HepG2 (cell line): ENCODE measurements at regions not wholly inside any gene's neighbourhood (a gene's known extent, or its start where the extent isn't known, plus 50 kb on each side); places are given as distances from the start of the nearest gene placed in this dataset.

Experiments
- ATAC-seq: fragments of 200-7000 bp; cut with Tn5 transposase; 3 replicates; pipeline ENCODE4 v1.9.1; 2020; ENCODE audit warnings: mild to moderate bottlenecking, moderate library complexity
- BruUV-seq: library from RNA; stranded (reverse); fragments of 400-500 nt; replicated peaks from 2 replicates; lab custom pipeline; 2021; lab: Mats Ljungman, UMichigan
- CTCF ChIA-PET: fragments of 300-600 bp; formaldehyde crosslinking; extraction: SDS; loops from one replicate; lab custom pipeline; 2021; ENCODE audit warnings: low total read pairs, inconsistent platforms, low intra/inter-chr PET ratio; lab: Yijun Ruan, JAX
- POLR2A ChIA-PET: fragments of 350-600 bp; sonication (Branson Sonifier 250); formaldehyde crosslinking; loops from one replicate; lab custom pipeline; 2020; ENCODE audit warnings: antibody characterized with exemption, inconsistent platforms; lab: Yijun Ruan, JAX
- DNase-seq: peaks from one replicate; pipeline ENCODE4 v3.0.0-alpha.2; 2015; ENCODE audit warnings: low spot score
- FAIRE-seq: peaks from 3 replicates; lab custom pipeline; 2011; peaks lifted over from hg19 to GRCh38; lab: Jason Lieb, UNC
- H2AFZ ChIP-seq: one replicate; pipeline ENCODE4 v1.6.1; 2011; ENCODE audit warnings: low read length, inconsistent platforms
- H3K27ac ChIP-seq: fragments of 300-600 bp; 3 replicates; pipeline ENCODE4 v1.8.0; 2011; ENCODE audit warnings: mixed run types, mild to moderate bottlenecking, mixed read lengths, low read length, inconsistent platforms; ENCODE audit not compliant: insufficient read depth; ENCODE audit errors: extremely low read length
- H3K27me3 ChIP-seq, 2 experiments: fragments of 200-600 bp in 1 of 2; 2 replicates in 1 of 2; 3 replicates in 1 of 2; pipeline versions ENCODE4 v1.6.0 to v1.8.0; 2011; ENCODE audit warnings: low read length in 2 of 2, mild to moderate bottlenecking in 2 of 2, moderate library complexity in 2 of 2, inconsistent platforms in 1 of 2; ENCODE audit not compliant: insufficient read depth in 2 of 2, control insufficient read depth in 1 of 2
- H3K36me3 ChIP-seq, 2 experiments: fragments of 200-600 bp in 1 of 2; replicated peaks in 1 of 2; 2 replicates in 1 of 2; 3 replicates in 1 of 2; pipeline versions ENCODE4 v1.5.1 to v1.8.0; 2011; ENCODE audit warnings: low read length in 2 of 2, inconsistent platforms in 1 of 2; ENCODE audit not compliant: insufficient read depth in 2 of 2, control insufficient read depth in 1 of 2
- H3K4me1 ChIP-seq: 2 replicates; pipeline ENCODE4 v1.5.1; 2012; ENCODE audit warnings: low read length, inconsistent platforms; ENCODE audit not compliant: insufficient read depth
- H3K4me2 ChIP-seq: 2 replicates; pipeline ENCODE4 v1.6.0; 2011; ENCODE audit warnings: low read depth, low read length, inconsistent platforms
- H3K4me3 ChIP-seq, 3 experiments: fragments of 200-600 bp in 1 of 3; sonication (generic), shearing (Covaris generic) in 1 of 3; replicated peaks in 1 of 3; 2 replicates each; pipeline ENCODE4 v1.5.1; 2011 to 2016; ENCODE audit warnings: low read length in 3 of 3, inconsistent platforms in 2 of 3, low read depth in 2 of 3, mild to moderate bottlenecking in 2 of 3, control low read depth in 1 of 3, mixed read lengths in 1 of 3; ENCODE audit not compliant: insufficient read depth in 1 of 3
- H3K79me2 ChIP-seq: one replicate; pipeline ENCODE4 v1.6.1; 2011; ENCODE audit warnings: low read length, inconsistent platforms; ENCODE audit not compliant: insufficient read depth
- H3K9ac ChIP-seq: 2 replicates; pipeline ENCODE4 v1.6.0; 2011; ENCODE audit warnings: mild to moderate bottlenecking, low read depth, low read length, inconsistent platforms; ENCODE audit not compliant: insufficient read depth
- H3K9me3 ChIP-seq: 2 replicates; pipeline ENCODE4 v1.5.1; 2012; ENCODE audit warnings: mild to moderate bottlenecking, low read length
- H4K20me1 ChIP-seq: 2 replicates; pipeline ENCODE4 v1.6.0; 2011; ENCODE audit warnings: inconsistent platforms, mild to moderate bottlenecking, low read length, moderate library complexity; ENCODE audit not compliant: insufficient read depth
- HDAC2 ChIP-seq: sonication (generic); formaldehyde crosslinking; IDR thresholded peaks from 2 replicates; pipeline ENCODE4 v1.4.0; 2020; ENCODE audit warnings: missing genetic modification reagents
- MEIS1 ChIP-seq: sonication (generic); formaldehyde crosslinking; IDR thresholded peaks from 2 replicates; pipeline ENCODE4 v1.9.0; 2021; ENCODE audit warnings: mild to moderate bottlenecking, missing genetic modification reagents, moderate library complexity, borderline replicate concordance
- WGBS: methylation state at CpG from one replicate; pipeline ENCODE4 v1.1.6; 2017; ENCODE audit warnings: low lambda C conversion rate; 5-methylcytosine and 5-hydroxymethylcytosine counted together
- in situ Hi-C: cut with HindIII; loops from 2 replicates; pipeline ENCODE4 v1.10.0; 2017; ENCODE audit warnings: low pct_unique_long_range_greater_than_20kb; ENCODE audit not compliant: extremely low pct_ligation_motif_present
- intact Hi-C: fragments of 100-400 bp; cut with micrococcal nuclease; formaldehyde crosslinking; loops from one replicate; pipeline ENCODE4 v1.10.0; 2022; ENCODE audit not compliant: unreplicated experiment
- TF ChIP-seq, protein P1 (sequence below): fragments of 450-650 bp; IDR thresholded peaks from 2 replicates; pipeline ENCODE4 v1.6.1; 2016
- TF ChIP-seq, protein P2 (sequence below): sonication (generic); formaldehyde crosslinking; IDR thresholded peaks from 2 replicates; pipeline ENCODE4 v1.4.0; 2020; ENCODE audit warnings: mild to moderate bottlenecking, missing genetic modification reagents
- TF ChIP-seq, protein P3 (sequence below): sonication (generic); formaldehyde crosslinking; IDR thresholded peaks from 2 replicates; pipeline ENCODE4 v1.5.0; 2020; ENCODE audit warnings: mild to moderate bottlenecking, missing genetic modification reagents, borderline replicate concordance

DNA sequence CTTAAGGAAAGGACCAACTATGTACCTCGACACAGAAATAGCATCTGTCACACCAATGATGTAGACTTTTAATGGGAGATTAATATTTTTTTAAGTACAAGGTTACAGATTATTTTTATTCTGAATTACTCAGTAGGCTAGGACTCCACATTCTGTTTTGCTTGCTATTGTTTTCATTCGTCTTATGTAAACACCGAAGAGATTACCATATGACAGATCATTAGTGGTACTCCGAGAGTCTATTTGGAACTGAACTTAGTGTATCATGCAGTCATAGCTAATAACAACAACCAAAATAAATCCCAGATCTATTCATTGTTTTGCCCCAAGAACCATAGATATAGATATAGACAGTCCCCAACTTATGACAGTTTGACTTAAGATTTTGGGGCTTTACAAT lies 139.7 kb upstream of the SPRY1 start:
- H3K79me2 ChIP-seq: no peaks in the 10 kb centered on the region
- no peaks in the 10 kb centered on the region for H3K4me1 ChIP-seq
- no peaks in the 10 kb centered on the region for H4K20me1 ChIP-seq
- H2AFZ ChIP-seq: no peak overlapping the region
- 97% methylated on average over 4 of the region's 4 CpGs for WGBS
- no peak overlapping the region for H3K27ac ChIP-seq
- ATAC-seq: no peak
- in situ Hi-C loops: no loop called here
- no peaks in the 10 kb centered on the region for H3K9me3 ChIP-seq
- ChIA-PET CTCF (no interaction called here), POLR2A (no interaction called here)
- TF ChIP-seq HDAC2 (CRISPR knock-in tag): no peak
- no peak for TF ChIP-seq MEIS1 (CRISPR knock-in tag)
- TF ChIP-seq, protein P1, sequence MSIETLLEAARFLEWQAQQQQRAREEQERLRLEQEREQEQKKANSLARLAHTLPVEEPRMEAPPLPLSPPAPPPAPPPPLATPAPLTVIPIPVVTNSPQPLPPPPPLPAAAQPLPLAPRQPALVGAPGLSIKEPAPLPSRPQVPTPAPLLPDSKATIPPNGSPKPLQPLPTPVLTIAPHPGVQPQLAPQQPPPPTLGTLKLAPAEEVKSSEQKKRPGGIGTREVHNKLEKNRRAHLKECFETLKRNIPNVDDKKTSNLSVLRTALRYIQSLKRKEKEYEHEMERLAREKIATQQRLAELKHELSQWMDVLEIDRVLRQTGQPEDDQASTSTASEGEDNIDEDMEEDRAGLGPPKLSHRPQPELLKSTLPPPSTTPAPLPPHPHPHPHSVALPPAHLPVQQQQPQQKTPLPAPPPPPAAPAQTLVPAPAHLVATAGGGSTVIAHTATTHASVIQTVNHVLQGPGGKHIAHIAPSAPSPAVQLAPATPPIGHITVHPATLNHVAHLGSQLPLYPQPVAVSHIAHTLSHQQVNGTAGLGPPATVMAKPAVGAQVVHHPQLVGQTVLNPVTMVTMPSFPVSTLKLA: no peak
- TF ChIP-seq, protein P2, sequence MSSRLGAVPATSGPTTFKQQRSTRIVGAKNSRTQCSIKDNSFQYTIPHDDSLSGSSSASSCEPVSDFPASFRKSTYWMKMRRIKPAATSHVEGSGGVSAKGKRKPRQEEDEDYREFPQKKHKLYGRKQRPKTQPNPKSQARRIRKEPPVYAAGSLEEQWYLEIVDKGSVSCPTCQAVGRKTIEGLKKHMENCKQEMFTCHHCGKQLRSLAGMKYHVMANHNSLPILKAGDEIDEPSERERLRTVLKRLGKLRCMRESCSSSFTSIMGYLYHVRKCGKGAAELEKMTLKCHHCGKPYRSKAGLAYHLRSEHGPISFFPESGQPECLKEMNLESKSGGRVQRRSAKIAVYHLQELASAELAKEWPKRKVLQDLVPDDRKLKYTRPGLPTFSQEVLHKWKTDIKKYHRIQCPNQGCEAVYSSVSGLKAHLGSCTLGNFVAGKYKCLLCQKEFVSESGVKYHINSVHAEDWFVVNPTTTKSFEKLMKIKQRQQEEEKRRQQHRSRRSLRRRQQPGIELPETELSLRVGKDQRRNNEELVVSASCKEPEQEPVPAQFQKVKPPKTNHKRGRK: no peak
- DNase-seq: no peak
- intact Hi-C loops: no loop called here
- H3K36me3 ChIP-seq: no peaks in the 10 kb centered on the region
- no TSS peak for BruUV-seq
- H3K27me3 ChIP-seq: no peaks in the 10 kb centered on the region
- no peak overlapping the region for H3K9ac ChIP-seq
- H3K4me2 ChIP-seq: no peak overlapping the region
- H3K4me3 ChIP-seq: no peak overlapping the region
- no peak for FAIRE-seq

DNA sequence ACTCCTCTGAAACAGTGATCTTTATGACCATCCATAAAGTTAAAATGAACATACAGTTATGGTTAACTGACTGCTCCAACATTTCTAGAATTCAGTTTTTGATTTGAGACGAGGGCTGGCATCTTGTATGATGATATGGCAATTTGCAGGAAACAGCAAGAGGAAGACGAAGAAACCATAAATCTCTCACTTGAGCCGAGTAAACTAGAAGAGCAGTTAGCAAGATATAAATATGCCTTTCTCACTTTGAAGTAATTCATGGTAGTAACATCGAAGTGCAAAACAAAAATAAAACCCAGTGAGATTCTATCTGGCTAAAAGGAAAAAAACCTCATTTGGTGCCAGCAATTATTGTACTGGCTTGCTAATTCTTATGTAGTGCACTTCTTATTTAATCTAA lies 139.0 kb upstream of the SPRY1 start:
- FAIRE-seq: no peak

More for the DNA sequence above, 139.0 kb upstream of the SPRY1 start:
- no peaks in the 10 kb centered on the region for H3K27me3 ChIP-seq
- DNase-seq (no peak), ATAC-seq (no peak)
- BruUV-seq: no TSS peak
- H3K9ac ChIP-seq: no peak overlapping the region
- no peak overlapping the region for H3K4me2 ChIP-seq
- in situ Hi-C loops: no loop called here
- POLR2A ChIA-PET: no interaction called here
- CTCF ChIA-PET: no interaction called here
- no peak overlapping the region for H2AFZ ChIP-seq
- H4K20me1 ChIP-seq: no peaks in the 10 kb centered on the region
- intact Hi-C loops: no loop called here
- no peaks in the 10 kb centered on the region for H3K9me3 ChIP-seq
- no peaks in the 10 kb centered on the region for H3K4me1 ChIP-seq
- H3K27ac ChIP-seq: no peak overlapping the region
- no peaks in the 10 kb centered on the region for H3K79me2 ChIP-seq
- WGBS: 96% methylated on average over 4 of the region's 4 CpGs
- TF ChIP-seq, protein P3, sequence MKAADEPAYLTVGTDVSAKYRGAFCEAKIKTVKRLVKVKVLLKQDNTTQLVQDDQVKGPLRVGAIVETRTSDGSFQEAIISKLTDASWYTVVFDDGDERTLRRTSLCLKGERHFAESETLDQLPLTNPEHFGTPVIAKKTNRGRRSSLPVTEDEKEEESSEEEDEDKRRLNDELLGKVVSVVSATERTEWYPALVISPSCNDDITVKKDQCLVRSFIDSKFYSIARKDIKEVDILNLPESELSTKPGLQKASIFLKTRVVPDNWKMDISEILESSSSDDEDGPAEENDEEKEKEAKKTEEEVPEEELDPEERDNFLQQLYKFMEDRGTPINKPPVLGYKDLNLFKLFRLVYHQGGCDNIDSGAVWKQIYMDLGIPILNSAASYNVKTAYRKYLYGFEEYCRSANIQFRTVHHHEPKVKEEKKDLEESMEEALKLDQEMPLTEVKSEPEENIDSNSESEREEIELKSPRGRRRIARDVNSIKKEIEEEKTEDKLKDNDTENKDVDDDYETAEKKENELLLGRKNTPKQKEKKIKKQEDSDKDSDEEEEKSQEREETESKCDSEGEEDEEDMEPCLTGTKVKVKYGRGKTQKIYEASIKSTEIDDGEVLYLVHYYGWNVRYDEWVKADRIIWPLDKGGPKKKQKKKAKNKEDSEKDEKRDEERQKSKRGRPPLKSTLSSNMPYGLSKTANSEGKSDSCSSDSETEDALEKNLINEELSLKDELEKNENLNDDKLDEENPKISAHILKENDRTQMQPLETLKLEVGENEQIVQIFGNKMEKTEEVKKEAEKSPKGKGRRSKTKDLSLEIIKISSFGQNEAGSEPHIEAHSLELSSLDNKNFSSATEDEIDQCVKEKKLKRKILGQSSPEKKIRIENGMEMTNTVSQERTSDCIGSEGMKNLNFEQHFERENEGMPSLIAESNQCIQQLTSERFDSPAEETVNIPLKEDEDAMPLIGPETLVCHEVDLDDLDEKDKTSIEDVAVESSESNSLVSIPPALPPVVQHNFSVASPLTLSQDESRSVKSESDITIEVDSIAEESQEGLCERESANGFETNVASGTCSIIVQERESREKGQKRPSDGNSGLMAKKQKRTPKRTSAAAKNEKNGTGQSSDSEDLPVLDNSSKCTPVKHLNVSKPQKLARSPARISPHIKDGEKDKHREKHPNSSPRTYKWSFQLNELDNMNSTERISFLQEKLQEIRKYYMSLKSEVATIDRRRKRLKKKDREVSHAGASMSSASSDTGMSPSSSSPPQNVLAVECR (CRISPR knock-in tag): no peak
- H3K4me3 ChIP-seq: no peak overlapping the region
- H3K36me3 ChIP-seq: no peaks in the 10 kb centered on the region
